GM18507 (cell line): ENCODE measurements at regions not wholly inside any gene's neighbourhood (a gene's known extent, or its start where the extent isn't known, plus 50 kb on each side); places are given as distances from the start of the nearest gene placed in this dataset.

Source experiments
- DNase-seq: peaks from one replicate; pipeline ENCODE4 v3.0.0; 2011; ENCODE audit warnings: low read depth; ENCODE audit not compliant: insufficient read length; ENCODE audit errors: extremely low spot score
- FAIRE-seq: peaks from 2 replicates; lab custom pipeline; 2011; peaks lifted over from hg19 to GRCh38; lab: Jason Lieb, UNC

- no peak for DNase-seq
- no peak for FAIRE-seq
These were observed 53.4 kb upstream of the TBXT start for GRCh38 chr6:166221040-166221439.
